ENCODE measurements at regions not wholly inside any gene's neighbourhood (a gene's known extent, or its start where the extent isn't known, plus 50 kb on each side); places are given as distances from the start of the nearest gene placed in this dataset.
"Not testable (repeated sequence)": the region's sequence is repeated elsewhere in the genome, so short reads cannot be mapped to it uniquely, and the experiment has no call there.

DNA sequence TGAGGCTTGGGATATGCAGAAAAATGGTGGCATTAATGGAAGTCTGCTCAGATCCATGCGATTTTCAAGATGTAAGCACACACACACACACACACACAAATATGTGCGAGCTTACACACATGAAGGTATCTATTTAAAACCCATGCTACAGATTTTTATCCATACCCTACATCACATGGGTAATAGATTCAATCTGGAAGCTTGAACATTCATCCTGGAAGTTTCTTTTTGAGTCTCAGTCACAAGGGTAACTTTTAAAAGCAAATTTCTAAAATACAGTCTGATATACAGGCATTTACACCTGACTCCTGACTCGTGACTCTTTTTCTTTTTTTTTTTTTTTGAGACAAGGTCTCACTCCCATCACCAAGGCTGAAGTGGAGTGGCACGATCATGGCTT lies 359.0 kb downstream of the ANAPC1 start:
- TF ChIP-seq EZH2 (IDR thresholded peaks at IDR 0.05; ENCODE audit: insufficient read depth, poor library complexity, severe bottlenecking); EZH2phosphoT487 (IDR thresholded peaks at IDR 0.05; ENCODE audit: insufficient read depth, low read depth): not testable (repeated sequence)

All from GM23248 (cell line).